ENCODE measurements at regions not wholly inside any gene's neighbourhood (a gene's known extent, or its start where the extent isn't known, plus 50 kb on each side); places are given as distances from the start of the nearest gene placed in this dataset.
A peak's percentile ranks its signal among the peaks of the same experiment; 100 is the strongest.

- Histone ChIP-seq H3K4me1 (ENCODE audit: insufficient read depth, low read length) (peaks cover 4% of the 10 kb centered on the region; the same call in 1 of the 2 replicates), H3K27ac (ENCODE audit: low read depth, low read length) (no peak overlapping the region), H3K9me3 (ENCODE audit: insufficient read depth, low read depth, low read length) (no peaks in the 10 kb centered on the region), H3K9ac (ENCODE audit: low read depth, low read length) (no peak overlapping the region), H3K36me3 (ENCODE audit: insufficient read depth, low read length) (no peaks in the 10 kb centered on the region), H3K27me3 (ENCODE audit: insufficient read depth, low read length) (no peaks in the 10 kb centered on the region), H3K4me3 (ENCODE audit: low read length) (no peak overlapping the region)
- WGBS: no CpG with 5 or more reads among the region's 1 CpG
Measured at GRCh38 chr3:77786216-77786615, 746.3 kb downstream of the ROBO2 start.

DNA sequence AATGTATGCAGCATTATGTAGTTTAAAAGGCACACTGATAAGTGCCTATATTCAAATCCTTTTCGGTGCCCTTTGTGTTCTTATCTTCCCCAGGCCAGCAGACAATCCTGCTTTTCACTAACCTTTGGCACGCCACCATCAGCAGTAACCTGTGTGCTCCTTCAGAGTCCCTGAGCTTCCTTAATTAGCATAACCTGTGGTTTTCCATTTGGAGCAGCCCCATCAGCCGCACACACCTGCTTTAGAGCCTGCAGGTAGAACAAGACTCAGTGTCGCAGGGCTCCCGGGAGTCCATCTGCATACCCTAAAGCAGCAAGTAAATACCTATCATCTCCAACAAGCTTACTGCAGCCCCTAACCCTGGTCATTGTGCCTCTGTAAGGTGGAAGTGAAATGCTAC, 755.1 kb downstream of the ROBO2 start:
- no peak overlapping the region for H3K9ac ChIP-seq (ENCODE audit: low read depth, low read length)
- no peak overlapping the region for H3K4me3 ChIP-seq (ENCODE audit: low read length)
- no peaks in the 10 kb centered on the region for H3K36me3 ChIP-seq (ENCODE audit: insufficient read depth, low read length)
- no peaks in the 10 kb centered on the region for H3K9me3 ChIP-seq (ENCODE audit: insufficient read depth, low read depth, low read length)
- peak overlapping the region; percentile 51; the same call in 1 of the 2 replicates for H3K27ac ChIP-seq (ENCODE audit: low read depth, low read length)
- 74% methylated on average over 5 of the region's 5 CpGs for WGBS
- H3K4me1 ChIP-seq (ENCODE audit: insufficient read depth, low read length): peaks cover 22% of the 10 kb centered on the region
- no peaks in the 10 kb centered on the region for H3K27me3 ChIP-seq (ENCODE audit: insufficient read depth, low read length)

DNA sequence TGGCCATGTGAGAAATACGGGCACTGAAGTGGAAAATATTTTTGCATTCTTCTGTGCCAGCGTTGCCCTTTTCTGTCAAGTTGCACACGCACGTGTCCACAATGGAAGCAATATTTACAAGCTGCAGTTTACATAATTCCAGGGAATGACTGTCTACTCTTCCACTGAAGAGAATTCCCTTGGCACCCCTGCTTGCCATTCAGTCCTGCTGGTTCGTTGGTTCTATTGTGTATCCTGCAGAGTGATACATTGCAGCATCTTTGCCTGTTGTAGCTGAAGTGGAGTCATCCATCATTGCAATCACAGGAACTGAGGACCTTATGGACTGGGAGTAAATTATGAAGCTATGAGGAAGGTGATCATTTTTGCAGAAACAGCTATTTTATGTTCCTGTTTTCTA, 759.4 kb downstream of the ROBO2 start:
- H3K4me3 ChIP-seq (ENCODE audit: low read length): no peak overlapping the region
- no peak overlapping the region for H3K27ac ChIP-seq (ENCODE audit: low read depth, low read length)
- H3K9ac ChIP-seq (ENCODE audit: low read depth, low read length): no peak overlapping the region
- no peaks in the 10 kb centered on the region for H3K36me3 ChIP-seq (ENCODE audit: insufficient read depth, low read length)
- 91% methylated on average over 5 of the region's 5 CpGs for WGBS
- H3K9me3 ChIP-seq (ENCODE audit: insufficient read depth, low read depth, low read length): no peaks in the 10 kb centered on the region
- H3K4me1 ChIP-seq (ENCODE audit: insufficient read depth, low read length): peaks cover 16% of the 10 kb centered on the region
- no peaks in the 10 kb centered on the region for H3K27me3 ChIP-seq (ENCODE audit: insufficient read depth, low read length)

DNA sequence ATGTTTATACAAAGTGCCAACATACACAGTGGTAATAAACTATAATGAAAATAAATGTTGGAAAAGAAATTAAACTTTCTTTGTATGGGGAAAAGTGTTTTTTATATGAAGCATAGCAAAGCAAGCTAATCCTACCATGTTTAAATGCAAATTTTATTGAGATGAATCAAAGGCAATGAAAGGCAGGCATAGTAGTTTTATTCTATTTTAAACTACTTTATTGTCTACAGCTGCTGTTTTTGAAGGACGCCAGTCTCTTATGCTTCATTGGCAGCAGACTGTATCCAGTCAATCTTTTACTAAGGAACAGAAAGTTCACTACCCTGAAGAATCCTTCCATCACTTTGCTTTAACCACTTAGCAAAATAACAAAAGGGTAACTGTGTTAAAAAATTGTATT, 761.0 kb downstream of the ROBO2 start:
- WGBS: 100% methylated on average over 1 of the region's 1 CpG
- H3K4me3 ChIP-seq (ENCODE audit: low read length): no peak overlapping the region
- H3K4me1 ChIP-seq (ENCODE audit: insufficient read depth, low read length): no peaks in the 10 kb centered on the region
- H3K27ac ChIP-seq (ENCODE audit: low read depth, low read length): no peak overlapping the region
- H3K36me3 ChIP-seq (ENCODE audit: insufficient read depth, low read length): no peaks in the 10 kb centered on the region
- H3K9me3 ChIP-seq (ENCODE audit: insufficient read depth, low read depth, low read length): no peaks in the 10 kb centered on the region
- no peaks in the 10 kb centered on the region for H3K27me3 ChIP-seq (ENCODE audit: insufficient read depth, low read length)
- H3K9ac ChIP-seq (ENCODE audit: low read depth, low read length): no peak overlapping the region

DNA sequence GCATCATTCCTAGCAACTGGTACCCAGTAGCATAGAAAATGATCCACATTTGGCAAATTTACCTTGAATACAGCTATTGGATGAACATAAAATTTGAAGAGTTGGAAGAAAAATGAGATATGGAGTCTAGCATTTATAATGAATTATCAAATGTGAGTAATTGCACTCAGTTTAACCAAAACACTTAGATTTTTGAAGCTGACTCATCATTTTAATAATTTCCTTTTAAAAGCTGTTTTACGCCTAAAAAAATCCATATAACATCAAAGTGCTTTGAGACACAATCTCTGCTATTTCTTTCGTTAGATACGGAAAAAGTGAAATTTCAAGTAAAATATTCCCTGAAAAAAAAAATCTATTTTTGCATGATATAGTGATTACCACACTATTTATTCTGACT, 767.4 kb downstream of the ROBO2 start:
- Histone ChIP-seq H3K4me3 (ENCODE audit: low read length) (no peak overlapping the region), H3K9me3 (ENCODE audit: insufficient read depth, low read depth, low read length) (no peaks in the 10 kb centered on the region), H3K4me1 (ENCODE audit: insufficient read depth, low read length) (no peaks in the 10 kb centered on the region), H3K27me3 (ENCODE audit: insufficient read depth, low read length) (no peaks in the 10 kb centered on the region), H3K9ac (ENCODE audit: low read depth, low read length) (no peak overlapping the region), H3K36me3 (ENCODE audit: insufficient read depth, low read length) (no peaks in the 10 kb centered on the region), H3K27ac (ENCODE audit: low read depth, low read length) (no peak overlapping the region)
- WGBS: 100% methylated on average over 3 of the region's 3 CpGs

- Histone ChIP-seq H3K27ac (ENCODE audit: low read depth, low read length) (no peak overlapping the region), H3K4me1 (ENCODE audit: insufficient read depth, low read length) (no peaks in the 10 kb centered on the region), H3K27me3 (ENCODE audit: insufficient read depth, low read length) (no peaks in the 10 kb centered on the region)
Measured at GRCh38 chr3:77814845-77815244, 774.9 kb downstream of the ROBO2 start.

DNA sequence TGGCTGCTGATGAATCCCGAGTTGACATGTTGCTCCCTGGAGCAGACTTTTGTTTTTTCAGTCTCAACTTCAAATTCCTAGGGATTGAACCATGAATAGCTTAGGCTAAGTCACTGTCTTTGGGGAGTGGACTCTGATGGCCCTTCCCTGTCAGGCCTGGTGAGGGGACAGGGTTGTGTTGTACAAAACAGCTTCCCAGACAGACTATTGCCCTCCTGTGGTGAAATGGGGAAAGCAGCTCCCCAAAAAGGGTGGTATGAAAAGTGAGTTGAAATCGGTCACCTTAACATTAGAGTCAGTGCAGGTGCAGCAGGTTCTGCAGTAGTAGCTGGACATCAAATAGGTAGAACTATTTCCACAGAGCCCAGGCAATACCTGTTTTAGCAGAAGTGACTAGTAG, 775.6 kb downstream of the ROBO2 start:
- Histone ChIP-seq H3K36me3 (ENCODE audit: insufficient read depth, low read length) (no peaks in the 10 kb centered on the region), H3K4me1 (ENCODE audit: insufficient read depth, low read length) (no peaks in the 10 kb centered on the region), H3K9me3 (ENCODE audit: insufficient read depth, low read depth, low read length) (no peaks in the 10 kb centered on the region), H3K4me3 (ENCODE audit: low read length) (no peak overlapping the region), H3K9ac (ENCODE audit: low read depth, low read length) (no peak overlapping the region), H3K27ac (ENCODE audit: low read depth, low read length) (no peak overlapping the region), H3K27me3 (ENCODE audit: insufficient read depth, low read length) (no peaks in the 10 kb centered on the region)
- 85% methylated on average over 2 of the region's 2 CpGs for WGBS

More at GRCh38 chr3:77814845-77815244, 774.9 kb downstream of the ROBO2 start:
- no peak overlapping the region for H3K9ac ChIP-seq (ENCODE audit: low read depth, low read length)
- H3K36me3 ChIP-seq (ENCODE audit: insufficient read depth, low read length): no peaks in the 10 kb centered on the region
- H3K4me3 ChIP-seq (ENCODE audit: low read length): no peak overlapping the region
- no peaks in the 10 kb centered on the region for H3K9me3 ChIP-seq (ENCODE audit: insufficient read depth, low read depth, low read length)

GRCh38 chr3:77816366-77816765, 776.5 kb downstream of the ROBO2 start:
- H3K27ac ChIP-seq (ENCODE audit: low read depth, low read length): no peak overlapping the region
- no peaks in the 10 kb centered on the region for H3K36me3 ChIP-seq (ENCODE audit: insufficient read depth, low read length)
- no peaks in the 10 kb centered on the region for H3K9me3 ChIP-seq (ENCODE audit: insufficient read depth, low read depth, low read length)
- H3K4me3 ChIP-seq (ENCODE audit: low read length): no peak overlapping the region
- 87% methylated on average over 7 of the region's 7 CpGs for WGBS
- no peaks in the 10 kb centered on the region for H3K27me3 ChIP-seq (ENCODE audit: insufficient read depth, low read length)
- no peak overlapping the region for H3K9ac ChIP-seq (ENCODE audit: low read depth, low read length)
- no peaks in the 10 kb centered on the region for H3K4me1 ChIP-seq (ENCODE audit: insufficient read depth, low read length)

DNA sequence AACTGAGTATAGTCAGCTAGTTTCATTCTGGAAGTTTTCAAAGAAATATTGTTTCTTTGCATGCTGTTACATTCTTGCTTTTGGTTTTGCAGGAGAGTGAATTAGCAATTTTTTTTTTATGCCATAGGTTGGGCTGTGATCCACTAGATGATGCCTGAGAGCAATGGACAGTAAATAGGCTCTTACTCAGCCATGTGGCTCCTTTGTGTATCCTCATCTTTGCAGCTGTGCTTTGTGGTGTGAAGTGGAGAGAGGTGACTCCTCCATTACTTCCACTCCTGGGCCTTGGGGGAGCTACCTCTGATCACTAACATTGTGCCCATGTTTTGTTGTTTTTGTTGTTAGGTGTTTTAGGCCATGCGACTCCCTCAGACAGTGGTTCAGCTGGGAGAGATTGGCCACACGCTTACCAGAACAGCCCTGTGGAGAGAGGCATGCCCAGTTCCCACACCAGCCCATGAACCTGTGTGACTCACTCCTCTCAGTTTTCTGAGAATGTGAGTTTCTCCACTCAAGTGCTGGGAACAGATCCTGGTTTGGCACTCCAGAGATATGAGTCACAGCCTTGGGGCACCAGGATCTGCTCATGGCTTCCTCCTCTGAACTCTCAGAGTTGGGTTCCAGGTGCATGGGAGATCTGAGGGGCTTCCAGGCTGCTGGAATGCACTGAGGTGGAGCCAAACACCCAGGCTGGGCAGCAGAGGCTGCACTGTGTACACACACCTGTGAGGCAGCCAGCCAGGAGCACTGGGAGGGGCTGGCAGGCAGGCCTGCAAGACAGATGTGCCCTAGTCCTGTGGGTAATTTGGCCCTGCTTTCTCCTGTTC, 785.3 kb downstream of the ROBO2 start:
- H3K9ac ChIP-seq (ENCODE audit: low read depth, low read length): no peak overlapping the region
- WGBS: 93% methylated on average over 2 of the region's 2 CpGs
- no peaks in the 10 kb centered on the region for H3K27me3 ChIP-seq (ENCODE audit: insufficient read depth, low read length)
- H3K4me1 ChIP-seq (ENCODE audit: insufficient read depth, low read length): no peaks in the 10 kb centered on the region
- H3K4me3 ChIP-seq (ENCODE audit: low read length): no peak overlapping the region
- H3K9me3 ChIP-seq (ENCODE audit: insufficient read depth, low read depth, low read length): no peaks in the 10 kb centered on the region; the same call in 1 of the 2 replicates
- H3K27ac ChIP-seq (ENCODE audit: low read depth, low read length): no peak overlapping the region
- no peaks in the 10 kb centered on the region for H3K36me3 ChIP-seq (ENCODE audit: insufficient read depth, low read length)

DNA sequence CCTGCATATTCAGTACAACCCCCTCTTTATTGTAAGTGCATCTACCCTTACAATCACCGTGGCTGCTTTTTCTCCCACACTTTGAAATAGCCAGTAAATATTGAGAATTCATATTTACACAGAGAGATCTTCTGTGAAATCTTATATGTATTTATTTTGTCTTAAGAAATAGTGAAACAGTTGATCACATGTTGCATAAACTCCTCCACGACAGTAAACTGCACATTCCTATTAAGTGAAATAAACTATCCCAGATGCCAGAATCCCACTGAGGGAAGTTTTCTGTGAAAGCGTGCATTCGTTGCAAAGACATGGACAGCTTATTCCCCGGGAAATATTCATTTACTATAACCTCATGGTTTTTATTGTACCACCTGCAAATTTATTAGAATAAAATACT, 796.0 kb downstream of the ROBO2 start:
- Histone ChIP-seq H3K27ac (ENCODE audit: low read depth, low read length) (no peak overlapping the region), H3K9me3 (ENCODE audit: insufficient read depth, low read depth, low read length) (no peaks in the 10 kb centered on the region), H3K36me3 (ENCODE audit: insufficient read depth, low read length) (no peaks in the 10 kb centered on the region), H3K4me3 (ENCODE audit: low read length) (no peak overlapping the region), H3K4me1 (ENCODE audit: insufficient read depth, low read length) (peaks cover 15% of the 10 kb centered on the region), H3K9ac (ENCODE audit: low read depth, low read length) (no peak overlapping the region), H3K27me3 (ENCODE audit: insufficient read depth, low read length) (no peaks in the 10 kb centered on the region)
- WGBS: 100% methylated on average over 5 of the region's 5 CpGs

DNA sequence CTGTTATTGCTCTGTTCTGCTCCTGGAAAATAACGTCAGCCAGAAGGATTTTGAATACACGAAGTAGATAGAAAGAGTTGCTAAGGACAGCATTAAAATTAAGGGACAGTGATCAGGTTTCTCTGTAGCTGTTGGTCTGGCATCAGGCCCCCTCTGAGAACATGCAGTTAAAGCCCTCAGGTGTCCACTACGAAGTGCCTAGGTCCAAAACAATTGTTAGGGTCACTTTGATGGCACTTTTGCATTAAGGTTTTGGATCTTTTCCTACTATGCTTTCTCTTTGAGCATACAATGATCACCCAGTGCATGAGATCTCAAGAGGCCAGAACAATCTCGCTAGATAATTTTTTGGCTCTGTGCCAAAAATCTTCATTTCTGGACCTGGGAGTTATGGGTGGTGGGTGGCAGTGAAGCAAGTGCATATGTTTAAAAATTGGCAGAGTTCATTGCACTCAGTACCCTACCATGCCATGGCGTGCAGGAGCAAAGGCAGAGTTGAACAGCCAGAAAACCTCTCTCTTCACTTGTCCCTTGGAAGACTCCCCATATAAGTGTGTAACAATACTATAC, 797.6 kb downstream of the ROBO2 start:
- Histone ChIP-seq H3K27ac (ENCODE audit: low read depth, low read length) (no peak overlapping the region), H3K4me1 (ENCODE audit: insufficient read depth, low read length) (peaks cover 11% of the 10 kb centered on the region)
- 92% methylated on average over 5 of the region's 5 CpGs for WGBS

More for the DNA sequence above, 797.6 kb downstream of the ROBO2 start:
- Histone ChIP-seq H3K9me3 (ENCODE audit: insufficient read depth, low read depth, low read length) (no peaks in the 10 kb centered on the region), H3K27me3 (ENCODE audit: insufficient read depth, low read length) (no peaks in the 10 kb centered on the region), H3K9ac (ENCODE audit: low read depth, low read length) (no peak overlapping the region), H3K4me3 (ENCODE audit: low read length) (no peak overlapping the region), H3K36me3 (ENCODE audit: insufficient read depth, low read length) (no peaks in the 10 kb centered on the region)
